Activated T-helper 17 cell treated with anti-CD3 and anti-CD28 coated beads, Interleukin-2, amount 50 U/mL, for 72 hours (primary cell): ENCODE measurements at regions not wholly inside any gene's neighbourhood (a gene's known extent, or its start where the extent isn't known, plus 50 kb on each side); places are given as distances from the start of the nearest gene placed in this dataset.
"Not testable (repeated sequence)": the region's sequence is repeated elsewhere in the genome, so short reads cannot be mapped to it uniquely, and the experiment has no call there.

ENCODE experiments used
- ATAC-seq: fragments of 150-1000 bp; cut with Tn5 transposase; replicated peaks from 2 replicates; pipeline ENCODE4 v1.10.0; 2021; ENCODE audit warnings: mild to moderate bottlenecking, moderate library complexity
- H3K27ac Mint-ChIP-seq: one replicate; pipeline ENCODE4 v1.8.0; 2022; ENCODE audit warnings: mixed read lengths
- H3K27me3 Mint-ChIP-seq: one replicate; pipeline ENCODE4 v1.8.0; 2022; ENCODE audit warnings: mixed read lengths
- H3K36me3 Mint-ChIP-seq: one replicate; pipeline ENCODE4 v1.8.0; 2022; ENCODE audit warnings: low read depth, mild to moderate bottlenecking, mixed read lengths
- H3K4me1 Mint-ChIP-seq: one replicate; pipeline ENCODE4 v1.8.0; 2022; ENCODE audit warnings: mixed read lengths
- H3K4me3 Mint-ChIP-seq: one replicate; pipeline ENCODE4 v1.8.0; 2022; ENCODE audit warnings: mild to moderate bottlenecking, mixed read lengths
- H3K9me3 Mint-ChIP-seq: one replicate; pipeline ENCODE4 v1.8.0; 2022; ENCODE audit warnings: mixed read lengths

DNA sequence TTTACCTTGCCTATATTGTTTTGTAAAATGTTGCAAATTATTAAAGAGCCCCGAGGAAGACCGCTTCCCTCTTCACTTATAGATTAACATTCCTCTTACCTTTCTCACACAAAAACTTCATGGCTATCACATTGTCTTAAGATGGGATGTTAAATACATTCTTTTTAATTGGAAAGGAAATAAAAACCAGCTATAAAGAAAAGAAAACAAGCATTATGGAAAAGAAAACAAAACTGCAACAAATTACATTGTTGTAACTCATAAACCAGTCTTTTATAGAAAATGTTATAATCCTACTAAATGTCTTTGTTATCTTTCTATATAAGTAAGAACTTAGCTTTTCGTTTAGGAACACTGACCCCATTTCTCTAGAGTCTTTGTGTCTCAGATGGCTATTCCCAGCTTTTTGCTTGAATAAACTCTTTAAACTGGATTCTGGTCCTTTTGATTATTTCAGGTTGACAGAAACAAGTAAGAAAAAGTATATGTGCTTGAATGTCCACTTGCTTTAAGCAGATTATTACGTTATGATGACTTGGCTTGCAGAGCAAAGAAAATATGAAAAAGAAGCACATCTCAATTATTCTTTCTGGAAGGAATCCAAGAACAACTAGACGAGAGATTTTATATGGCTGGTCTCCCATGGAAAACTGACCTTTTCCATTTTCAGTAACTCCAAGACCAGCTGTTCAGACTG lies 128.2 kb downstream of the AKR1D1 start:
- Mint-ChIP-seq H3K27me3 (peaks cover 12% of the 10 kb centered on the region), H3K9me3 (no peaks in the 10 kb centered on the region), H3K36me3 (no peaks in the 10 kb centered on the region), H3K27ac (no peak overlapping the region), H3K4me3 (no peak overlapping the region), H3K4me1 (no peaks in the 10 kb centered on the region)
- ATAC-seq, result no peak

DNA sequence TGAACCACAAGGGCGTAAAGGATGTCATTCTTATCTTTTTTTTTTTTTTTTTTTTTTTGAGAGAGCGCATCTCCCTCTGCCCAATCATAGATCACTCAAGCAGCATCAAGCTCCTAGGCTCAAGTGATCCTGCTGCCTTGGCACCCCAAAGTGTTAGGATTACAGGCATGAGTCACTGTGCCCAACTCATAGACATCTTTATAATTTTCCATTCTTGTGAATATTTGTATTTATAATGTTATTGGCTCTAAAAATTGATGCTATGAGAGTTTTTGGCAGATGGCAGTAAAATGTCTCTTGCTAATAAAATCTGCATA lies 128.7 kb downstream of the AKR1D1 start:
- Mint-ChIP-seq H3K27me3 (peaks cover 8% of the 10 kb centered on the region), H3K27ac (no peak overlapping the region), H3K36me3 (no peaks in the 10 kb centered on the region), H3K4me3 (no peak overlapping the region), H3K4me1 (no peaks in the 10 kb centered on the region), H3K9me3 (no peaks in the 10 kb centered on the region)
- ATAC-seq, result no peak

DNA sequence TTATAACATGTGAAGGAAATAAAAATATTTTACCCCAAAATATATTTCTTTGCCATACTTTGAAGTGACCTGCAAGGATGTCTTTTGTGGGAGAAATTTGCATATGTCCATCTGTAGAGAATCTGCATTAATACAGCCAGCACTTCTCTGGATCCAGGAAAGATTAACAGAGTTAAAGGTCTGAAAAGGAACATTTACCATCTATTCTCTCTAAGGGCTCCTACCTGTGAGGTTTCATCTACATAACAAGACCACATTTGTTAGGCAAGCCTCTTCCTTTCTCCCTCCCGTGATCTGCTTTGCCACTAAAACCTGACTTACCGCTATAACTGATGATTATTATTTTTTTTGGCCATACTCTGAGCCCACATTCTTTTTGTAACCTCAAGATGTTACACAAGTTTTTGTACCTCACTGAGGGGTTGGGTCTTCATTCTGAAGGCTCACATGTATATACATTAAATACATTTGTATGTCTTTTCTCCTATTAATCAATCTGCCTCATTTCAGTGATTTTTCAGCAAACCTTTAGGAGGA lies 129.4 kb downstream of the AKR1D1 start:
- H3K9me3 Mint-ChIP-seq, result no peaks in the 10 kb centered on the region
- H3K4me1 Mint-ChIP-seq, result no peaks in the 10 kb centered on the region
- ATAC-seq, result no peak
- H3K36me3 Mint-ChIP-seq, result no peaks in the 10 kb centered on the region
- H3K27ac Mint-ChIP-seq, result no peak overlapping the region
- no peak overlapping the region for H3K4me3 Mint-ChIP-seq
- H3K27me3 Mint-ChIP-seq, result peaks cover 4% of the 10 kb centered on the region

DNA sequence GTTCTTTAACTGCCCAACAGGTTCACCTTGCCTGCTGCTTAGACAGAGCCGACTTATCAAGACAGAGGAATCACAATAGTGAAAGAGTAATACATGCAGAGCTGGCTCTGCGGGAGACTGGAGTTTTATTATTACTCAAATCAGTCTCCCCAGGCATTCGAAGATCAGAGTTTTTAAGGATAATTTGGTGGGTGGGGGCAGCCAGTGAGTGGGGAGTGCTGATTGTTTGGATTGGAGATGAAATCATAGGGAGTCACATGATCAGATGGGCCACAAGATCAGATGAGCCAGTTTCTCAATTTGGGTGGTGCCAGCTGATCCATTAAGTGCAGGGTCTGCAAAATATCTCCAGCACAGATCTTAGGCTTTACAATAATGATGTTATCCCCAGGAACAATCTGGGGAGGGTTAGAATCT lies 131.3 kb downstream of the AKR1D1 start:
- Mint-ChIP-seq H3K4me1 (no peaks in the 10 kb centered on the region), H3K36me3 (no peaks in the 10 kb centered on the region), H3K9me3 (no peaks in the 10 kb centered on the region), H3K27ac (no peak overlapping the region), H3K4me3 (no peak overlapping the region), H3K27me3 (peaks cover 4% of the 10 kb centered on the region)
- ATAC-seq, result no peak

DNA sequence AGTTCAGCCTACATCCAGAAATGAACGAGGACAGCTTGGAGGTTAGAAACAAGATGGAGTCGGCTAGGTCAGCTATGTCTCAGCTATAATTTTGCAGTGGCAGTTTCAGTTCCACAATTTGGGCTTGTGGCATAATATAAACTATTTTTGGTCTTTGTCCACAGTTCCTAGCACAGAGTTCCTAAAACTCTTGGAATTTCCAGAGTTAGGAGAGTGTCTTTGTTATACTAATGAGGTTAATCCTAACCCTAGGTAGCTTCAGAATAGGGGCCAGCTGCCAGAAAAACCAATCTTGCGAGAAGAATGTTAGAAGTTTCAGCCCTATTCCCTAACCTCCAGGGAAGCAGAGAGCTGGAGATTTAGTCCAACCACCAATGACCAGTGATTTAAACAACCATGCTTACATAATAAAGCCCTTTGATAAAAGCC lies 131.9 kb downstream of the AKR1D1 start:
- Mint-ChIP-seq H3K4me3 (no peak overlapping the region), H3K36me3 (no peaks in the 10 kb centered on the region), H3K27ac (no peak overlapping the region), H3K27me3 (peaks cover 4% of the 10 kb centered on the region), H3K4me1 (no peaks in the 10 kb centered on the region), H3K9me3 (no peaks in the 10 kb centered on the region)
- ATAC-seq, result no peak

DNA sequence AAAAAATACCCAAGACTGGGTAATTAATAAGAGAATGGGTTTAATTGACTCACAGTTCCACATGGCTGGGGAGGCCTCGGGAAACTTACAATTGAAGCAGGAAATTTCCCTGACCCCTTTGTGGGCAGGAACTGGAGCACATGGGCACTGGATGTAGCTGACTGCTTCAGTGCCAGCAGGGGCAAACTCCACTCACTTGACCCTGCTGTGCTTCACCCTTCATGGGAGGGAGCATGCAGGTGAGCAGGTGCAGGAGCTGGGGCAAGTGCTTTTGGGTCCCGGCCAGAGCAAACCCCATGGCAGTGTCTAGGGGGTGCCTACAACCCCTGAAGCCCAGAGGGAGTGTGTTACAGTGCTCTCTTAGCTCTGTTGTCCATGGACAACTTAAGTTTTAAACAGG lies 132.6 kb downstream of the AKR1D1 start:
- H3K4me3 Mint-ChIP-seq, result no peak overlapping the region
- no peaks in the 10 kb centered on the region for H3K4me1 Mint-ChIP-seq
- H3K27ac Mint-ChIP-seq, result no peak overlapping the region
- ATAC-seq, result no peak
- peaks cover 4% of the 10 kb centered on the region for H3K27me3 Mint-ChIP-seq
- H3K9me3 Mint-ChIP-seq, result no peaks in the 10 kb centered on the region
- no peaks in the 10 kb centered on the region for H3K36me3 Mint-ChIP-seq

DNA sequence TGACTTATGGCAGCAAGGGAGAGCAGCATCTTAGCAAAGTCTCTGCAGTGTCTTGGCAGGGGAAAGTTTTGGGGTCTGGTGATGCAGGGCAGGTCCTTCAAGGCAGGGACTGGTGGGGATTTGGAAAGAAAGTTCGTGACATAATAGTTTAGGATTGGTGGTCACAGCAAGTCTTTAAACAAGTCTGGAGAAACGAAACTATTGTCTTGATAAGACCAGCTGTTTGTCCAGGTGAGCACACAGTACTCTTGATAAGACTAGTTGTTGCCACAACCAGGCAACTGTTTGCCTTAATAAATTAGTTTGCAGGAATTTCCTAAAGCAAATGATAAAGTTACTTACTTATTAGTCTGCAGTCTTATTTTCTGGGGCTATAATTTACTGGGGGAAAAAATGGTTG lies 136.1 kb downstream of the AKR1D1 start:
- peaks cover 3% of the 10 kb centered on the region for H3K27me3 Mint-ChIP-seq
- no peaks in the 10 kb centered on the region for H3K36me3 Mint-ChIP-seq
- no peaks in the 10 kb centered on the region for H3K4me1 Mint-ChIP-seq
- ATAC-seq, result no peak
- H3K4me3 Mint-ChIP-seq, result no peak overlapping the region
- H3K27ac Mint-ChIP-seq, result no peak overlapping the region
- H3K9me3 Mint-ChIP-seq, result no peaks in the 10 kb centered on the region

DNA sequence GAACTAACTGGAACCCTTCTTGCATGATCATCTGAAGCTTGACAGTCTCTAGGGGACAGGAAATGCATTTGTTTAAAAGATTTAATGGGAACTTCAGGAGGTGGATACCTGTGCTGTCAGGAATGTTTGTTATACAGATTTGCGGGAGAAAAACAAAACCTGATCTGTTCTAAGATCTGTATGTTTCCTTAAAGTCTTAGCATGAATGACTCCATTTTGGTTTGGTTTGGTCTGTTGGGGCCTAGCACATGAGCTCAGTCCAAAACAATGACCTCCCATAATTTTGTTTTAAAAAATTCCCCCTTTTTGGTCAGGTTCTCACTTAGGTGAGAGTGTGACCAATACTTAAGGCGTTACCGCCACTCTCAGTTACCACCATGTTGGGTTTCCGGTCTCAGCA lies 138.7 kb downstream of the AKR1D1 start:
- no peak for ATAC-seq
- Mint-ChIP-seq H3K9me3 (no peaks in the 10 kb centered on the region), H3K27me3 (peaks cover 2% of the 10 kb centered on the region)

DNA sequence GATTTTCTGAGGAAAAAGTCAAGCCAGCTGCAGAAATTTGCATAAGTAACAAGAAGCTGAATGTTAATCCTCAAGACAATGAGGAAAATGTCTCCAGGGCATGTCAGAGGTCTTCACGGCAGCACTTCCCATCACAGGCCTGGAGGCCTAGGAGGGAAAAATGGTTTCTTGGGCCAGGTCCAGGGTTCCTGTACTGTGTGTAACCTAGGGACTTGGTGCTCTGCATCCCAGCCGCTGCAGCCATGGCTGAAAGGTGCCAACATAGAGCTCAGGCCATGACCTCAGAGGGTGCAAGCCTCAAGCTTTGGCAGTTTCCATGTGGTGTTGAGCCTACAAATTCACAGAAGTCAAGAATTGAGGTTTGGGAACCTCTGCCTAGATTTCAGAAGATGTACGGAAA lies 144.1 kb downstream of the AKR1D1 start:
- H3K4me3 Mint-ChIP-seq, H3K27ac Mint-ChIP-seq, H3K4me1 Mint-ChIP-seq, H3K36me3 Mint-ChIP-seq, H3K9me3 Mint-ChIP-seq, H3K27me3 Mint-ChIP-seq, ATAC-seq: not testable (repeated sequence)

More for the DNA sequence above, 138.7 kb downstream of the AKR1D1 start:
- Mint-ChIP-seq H3K27ac (no peak overlapping the region), H3K4me1 (no peaks in the 10 kb centered on the region), H3K36me3 (no peaks in the 10 kb centered on the region), H3K4me3 (no peak overlapping the region)

DNA sequence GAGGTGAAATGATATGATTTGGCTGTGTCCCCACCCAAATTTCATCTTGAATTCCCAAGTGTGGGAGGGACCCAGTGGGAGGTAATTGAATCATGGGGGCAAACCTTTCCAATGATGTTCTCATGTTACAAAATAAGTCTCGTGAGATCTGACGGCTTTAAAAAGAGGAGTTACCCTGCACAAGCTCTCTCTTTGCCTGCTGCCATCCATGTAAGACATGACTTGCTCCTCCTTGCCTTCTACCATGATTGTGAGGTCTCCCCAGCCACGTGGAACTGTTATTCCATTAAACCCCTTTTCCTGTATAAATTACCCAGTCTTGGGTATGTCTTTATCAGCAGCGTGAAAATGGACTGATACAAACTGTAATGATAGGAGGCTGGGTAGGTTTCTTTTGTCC lies 145.1 kb downstream of the AKR1D1 start:
- H3K27me3 Mint-ChIP-seq, H3K4me3 Mint-ChIP-seq, H3K36me3 Mint-ChIP-seq, H3K4me1 Mint-ChIP-seq, H3K9me3 Mint-ChIP-seq, ATAC-seq, H3K27ac Mint-ChIP-seq: not testable (repeated sequence)

DNA sequence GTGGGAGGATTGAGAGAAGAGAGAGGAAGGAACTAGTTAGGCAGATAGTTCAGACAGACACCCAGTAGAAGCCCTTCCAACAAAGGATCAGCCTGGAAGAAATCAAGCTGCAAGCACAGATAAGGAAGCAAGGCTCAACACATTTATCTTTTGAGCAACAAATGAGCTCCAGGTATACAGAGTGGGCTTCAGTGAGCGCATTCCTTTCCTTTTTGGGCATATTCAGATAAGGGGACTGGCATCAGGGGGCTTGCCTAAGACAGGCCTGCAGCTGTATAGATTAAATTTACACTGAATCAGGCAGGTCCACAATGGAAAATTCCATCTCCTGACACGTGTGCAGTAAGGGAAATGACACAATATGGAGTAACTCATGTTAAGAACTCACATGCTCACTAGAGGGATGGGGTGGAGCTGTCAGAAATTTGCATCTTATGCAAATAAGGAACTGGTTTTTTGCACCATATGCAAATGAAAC lies 147.2 kb downstream of the AKR1D1 start:
- Mint-ChIP-seq H3K27me3 (peaks cover 10% of the 10 kb centered on the region), H3K27ac (no peak overlapping the region), H3K9me3 (peaks cover 4% of the 10 kb centered on the region), H3K36me3 (no peaks in the 10 kb centered on the region), H3K4me3 (no peak overlapping the region), H3K4me1 (no peaks in the 10 kb centered on the region)
- ATAC-seq, result no peak

DNA sequence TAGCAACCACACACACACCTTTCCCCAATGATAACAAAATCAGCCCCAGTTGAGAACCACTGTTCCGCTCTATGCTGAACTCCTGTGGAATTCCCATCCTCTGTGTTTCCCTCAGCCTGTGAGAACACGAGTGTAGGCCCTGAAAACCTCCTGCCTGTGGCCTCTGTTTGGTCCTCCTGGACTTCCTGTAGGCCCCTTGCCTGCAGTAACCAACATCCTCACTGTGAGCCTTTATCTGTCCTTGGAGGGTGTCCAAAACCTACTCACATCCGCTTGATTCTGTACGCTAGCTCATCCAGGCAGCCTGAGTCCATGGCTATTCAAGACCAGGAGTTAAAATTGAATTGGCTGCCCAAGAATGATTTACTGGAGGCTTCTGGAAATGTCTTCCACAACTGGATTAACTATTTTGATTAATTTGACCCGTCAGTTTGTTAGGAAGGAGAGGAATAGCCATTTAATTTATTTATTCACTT lies 149.8 kb downstream of the AKR1D1 start:
- Mint-ChIP-seq H3K27me3 (peaks cover 10% of the 10 kb centered on the region), H3K4me3 (no peak overlapping the region), H3K9me3 (peaks cover 4% of the 10 kb centered on the region), H3K4me1 (no peaks in the 10 kb centered on the region), H3K27ac (no peak overlapping the region), H3K36me3 (no peaks in the 10 kb centered on the region)
- no peak for ATAC-seq

DNA sequence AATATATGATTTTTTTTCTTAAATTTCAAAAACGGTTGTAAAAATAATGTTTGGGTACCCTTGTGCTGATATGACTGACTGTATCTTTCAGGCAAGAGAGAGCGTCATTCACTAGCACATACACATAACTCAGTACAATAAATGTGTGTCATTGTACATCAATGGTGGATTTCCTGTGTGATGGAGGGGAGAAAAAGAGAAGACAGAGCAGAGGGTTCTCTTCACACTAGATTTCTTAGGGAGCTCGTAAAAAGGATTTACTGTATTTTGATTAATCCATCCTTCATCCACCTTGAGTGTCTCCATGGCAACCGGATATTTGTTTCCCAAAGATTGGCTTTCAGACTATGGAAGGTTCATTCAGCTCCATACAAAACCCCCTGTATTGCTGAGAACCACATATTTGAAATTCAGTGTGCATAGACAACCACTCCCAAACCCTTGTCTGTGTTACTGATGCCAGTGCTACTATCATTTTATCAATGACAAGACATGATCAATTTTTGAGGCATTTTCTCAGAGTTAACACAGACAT lies 150.6 kb downstream of the AKR1D1 start:
- H3K36me3 Mint-ChIP-seq, result no peaks in the 10 kb centered on the region
- no peak for ATAC-seq

DNA sequence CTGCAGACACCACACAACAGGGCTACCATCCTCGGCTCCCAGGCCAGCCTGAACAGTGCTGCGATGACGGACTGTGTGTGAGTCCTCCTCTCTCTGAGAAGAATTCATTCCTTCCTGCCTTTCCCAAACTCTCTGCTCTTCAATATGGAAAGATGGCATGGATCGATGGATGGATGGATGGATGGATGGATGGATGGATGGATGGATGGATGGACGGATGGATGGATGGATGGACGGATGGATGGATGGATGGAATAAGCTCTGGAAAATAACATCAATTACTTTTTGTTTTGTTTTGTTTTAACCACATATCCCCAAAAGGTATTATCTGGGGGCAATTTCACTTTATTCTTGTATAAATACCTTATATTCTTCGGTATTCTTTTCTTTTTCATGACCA lies 151.9 kb downstream of the AKR1D1 start:
- peaks cover 10% of the 10 kb centered on the region for H3K27me3 Mint-ChIP-seq
- H3K9me3 Mint-ChIP-seq, result no peaks in the 10 kb centered on the region
- ATAC-seq, result no peak
- no peak overlapping the region for H3K27ac Mint-ChIP-seq
- H3K4me1 Mint-ChIP-seq, result no peaks in the 10 kb centered on the region
- H3K4me3 Mint-ChIP-seq, result no peak overlapping the region
- no peaks in the 10 kb centered on the region for H3K36me3 Mint-ChIP-seq

More for the DNA sequence above, 150.6 kb downstream of the AKR1D1 start:
- Mint-ChIP-seq H3K27me3 (peaks cover 9% of the 10 kb centered on the region), H3K9me3 (peaks cover under 1% of the 10 kb centered on the region), H3K4me3 (no peak overlapping the region), H3K4me1 (no peaks in the 10 kb centered on the region), H3K27ac (no peak overlapping the region)

DNA sequence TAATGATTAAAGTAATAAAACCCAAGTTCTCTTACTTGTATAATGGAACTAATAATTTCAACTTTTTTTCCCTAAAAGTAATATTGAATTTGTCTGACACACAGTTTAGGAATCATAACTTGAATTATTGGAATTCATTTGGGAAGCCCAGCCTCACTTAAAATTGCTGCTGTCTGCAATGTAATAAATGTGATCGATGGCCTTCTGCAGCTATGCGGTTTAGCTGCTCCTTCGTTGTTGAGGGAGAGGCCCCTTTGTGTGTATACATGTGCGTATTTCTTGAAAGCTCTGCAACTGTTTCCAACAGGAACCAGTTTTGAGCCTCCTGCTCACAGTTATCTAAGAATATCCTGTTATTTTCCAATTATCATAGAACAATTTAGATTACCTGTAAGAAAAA lies 152.5 kb downstream of the AKR1D1 start:
- no peaks in the 10 kb centered on the region for H3K9me3 Mint-ChIP-seq
- ATAC-seq, result no peak
- peaks cover 12% of the 10 kb centered on the region for H3K27me3 Mint-ChIP-seq
- H3K4me1 Mint-ChIP-seq, result no peaks in the 10 kb centered on the region
- H3K27ac Mint-ChIP-seq, result no peak overlapping the region
- H3K36me3 Mint-ChIP-seq, result no peaks in the 10 kb centered on the region
- H3K4me3 Mint-ChIP-seq, result no peak overlapping the region
